Spinal cord (tissue), 9 donors: ENCODE measurements at regions not wholly inside any gene's neighbourhood (a gene's known extent, or its start where the extent isn't known, plus 50 kb on each side); places are given as distances from the start of the nearest gene placed in this dataset.

ENCODE experiments used
- DNase-seq, 6 donors: peaks; one replicate each; pipeline versions ENCODE4 v3.0.0 to v3.0.0-alpha.2; 2013 to 2015; ENCODE audit warnings: low spot score in 6 of 6, low read depth in 4 of 6
- H3K27ac ChIP-seq: one replicate; pipeline ENCODE4 v1.5.1; 2013; ENCODE audit warnings: low read depth, low read length, control low read depth
- H3K27me3 ChIP-seq: one replicate; pipeline ENCODE4 v1.6.1; 2013; ENCODE audit warnings: low read length; ENCODE audit not compliant: control insufficient read depth, insufficient read depth
- H3K36me3 ChIP-seq: one replicate; pipeline ENCODE4 v1.6.1; 2013; ENCODE audit warnings: low read length; ENCODE audit not compliant: control insufficient read depth, insufficient read depth
- H3K4me1 ChIP-seq: one replicate; pipeline ENCODE4 v1.6.1; 2013; ENCODE audit warnings: low read length; ENCODE audit not compliant: control insufficient read depth, insufficient read depth
- H3K4me3 ChIP-seq: one replicate; pipeline ENCODE4 v1.5.1; 2013; ENCODE audit warnings: low read depth, low read length, control low read depth
- H3K9me3 ChIP-seq: one replicate; pipeline ENCODE4 v1.6.1; 2013; ENCODE audit warnings: low read length; ENCODE audit not compliant: control insufficient read depth, insufficient read depth
- WGBS: methylation state at CpG from one replicate; pipeline ENCODE4 v1.1.5; 2013; ENCODE audit warnings: missing lambda C conversion rate; ENCODE audit not compliant: insufficient coverage; 5-methylcytosine and 5-hydroxymethylcytosine counted together
- donor health status: healthy.

DNA sequence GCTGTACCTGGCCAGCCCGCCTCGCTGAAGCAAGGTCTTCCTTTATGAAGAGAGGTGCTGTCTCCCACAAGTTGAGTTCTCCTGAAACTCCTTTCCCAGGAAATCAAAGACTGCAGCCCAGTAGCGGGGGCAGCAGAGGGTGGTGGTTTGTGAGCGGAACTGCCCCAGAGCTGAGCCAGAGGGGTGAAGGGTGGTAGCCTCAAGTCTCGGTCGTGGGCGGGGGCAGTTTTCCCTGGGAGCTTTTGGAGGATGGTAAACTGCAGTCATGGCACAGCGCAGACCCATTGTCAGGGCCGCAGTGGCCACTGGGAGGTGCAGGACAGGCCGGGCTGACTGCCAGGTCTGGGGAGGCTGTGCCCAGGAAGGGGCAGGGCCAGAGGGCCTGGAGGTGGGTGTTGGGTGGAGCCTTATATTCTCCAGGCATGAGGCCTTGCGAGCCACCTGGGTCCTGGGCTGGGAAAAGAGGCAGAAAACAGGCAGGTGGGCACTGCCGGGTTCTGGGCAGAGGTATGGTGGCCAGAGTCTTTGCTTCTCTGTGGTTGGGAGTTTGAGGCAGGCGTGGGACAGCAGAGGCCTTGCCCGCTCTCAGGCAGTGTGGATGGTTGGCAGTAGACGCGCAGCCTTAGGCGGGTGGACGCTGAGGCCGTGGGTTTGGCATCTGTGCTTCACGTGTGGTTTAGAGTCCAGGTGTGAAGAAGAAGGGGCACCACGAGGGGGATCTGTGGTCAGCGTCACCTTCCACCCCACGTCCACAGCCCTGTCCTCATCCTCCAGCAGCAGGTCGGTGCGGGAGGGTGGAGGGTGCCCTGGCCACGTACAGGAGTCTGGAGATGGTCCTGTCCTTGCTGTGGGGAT, 1176.4 kb downstream of the BRD1 start:
- DNase-seq: no peak
- H3K27me3 ChIP-seq: no peaks in the 10 kb centered on the region
- H3K9me3 ChIP-seq: no peaks in the 10 kb centered on the region
- WGBS: 93% methylated on average over 18 of the region's 26 CpGs
- H3K4me1 ChIP-seq: peaks cover 51% of the 10 kb centered on the region
- peaks cover 84% of the 10 kb centered on the region for H3K36me3 ChIP-seq
- H3K27ac ChIP-seq: no peak overlapping the region
- H3K4me3 ChIP-seq: no peak overlapping the region

- no peak overlapping the region for H3K27ac ChIP-seq
- WGBS: 93% methylated on average over 16 of the region's 17 CpGs
- H3K36me3 ChIP-seq: peaks cover 92% of the 10 kb centered on the region
- peaks cover 54% of the 10 kb centered on the region for H3K4me1 ChIP-seq
- no peaks in the 10 kb centered on the region for H3K9me3 ChIP-seq
- H3K4me3 ChIP-seq: no peak overlapping the region
- no peak for DNase-seq
- no peaks in the 10 kb centered on the region for H3K27me3 ChIP-seq
These were observed 1177.2 kb downstream of the BRD1 start for GRCh38 chr22:48650323-48651035.

GRCh38 chr22:48649466-48649865, 1178.2 kb downstream of the BRD1 start:
- H3K4me1 ChIP-seq: peaks cover 55% of the 10 kb centered on the region
- H3K36me3 ChIP-seq: peaks cover 90% of the 10 kb centered on the region
- WGBS: 73% methylated on average over 10 of the region's 16 CpGs

GRCh38 chr22:48649031-48649430, 1178.6 kb downstream of the BRD1 start:
- 89% methylated on average over 8 of the region's 9 CpGs for WGBS
- Histone ChIP-seq H3K27ac (no peak overlapping the region), H3K27me3 (no peaks in the 10 kb centered on the region), H3K36me3 (peaks cover 90% of the 10 kb centered on the region), H3K4me1 (peaks cover 57% of the 10 kb centered on the region), H3K9me3 (no peaks in the 10 kb centered on the region), H3K4me3 (no peak overlapping the region)
- DNase-seq: no peak

More at GRCh38 chr22:48649466-48649865, 1178.2 kb downstream of the BRD1 start:
- H3K9me3 ChIP-seq: no peaks in the 10 kb centered on the region
- no peaks in the 10 kb centered on the region for H3K27me3 ChIP-seq
- no peak overlapping the region for H3K4me3 ChIP-seq
- DNase-seq: no peak
- no peak overlapping the region for H3K27ac ChIP-seq

DNA sequence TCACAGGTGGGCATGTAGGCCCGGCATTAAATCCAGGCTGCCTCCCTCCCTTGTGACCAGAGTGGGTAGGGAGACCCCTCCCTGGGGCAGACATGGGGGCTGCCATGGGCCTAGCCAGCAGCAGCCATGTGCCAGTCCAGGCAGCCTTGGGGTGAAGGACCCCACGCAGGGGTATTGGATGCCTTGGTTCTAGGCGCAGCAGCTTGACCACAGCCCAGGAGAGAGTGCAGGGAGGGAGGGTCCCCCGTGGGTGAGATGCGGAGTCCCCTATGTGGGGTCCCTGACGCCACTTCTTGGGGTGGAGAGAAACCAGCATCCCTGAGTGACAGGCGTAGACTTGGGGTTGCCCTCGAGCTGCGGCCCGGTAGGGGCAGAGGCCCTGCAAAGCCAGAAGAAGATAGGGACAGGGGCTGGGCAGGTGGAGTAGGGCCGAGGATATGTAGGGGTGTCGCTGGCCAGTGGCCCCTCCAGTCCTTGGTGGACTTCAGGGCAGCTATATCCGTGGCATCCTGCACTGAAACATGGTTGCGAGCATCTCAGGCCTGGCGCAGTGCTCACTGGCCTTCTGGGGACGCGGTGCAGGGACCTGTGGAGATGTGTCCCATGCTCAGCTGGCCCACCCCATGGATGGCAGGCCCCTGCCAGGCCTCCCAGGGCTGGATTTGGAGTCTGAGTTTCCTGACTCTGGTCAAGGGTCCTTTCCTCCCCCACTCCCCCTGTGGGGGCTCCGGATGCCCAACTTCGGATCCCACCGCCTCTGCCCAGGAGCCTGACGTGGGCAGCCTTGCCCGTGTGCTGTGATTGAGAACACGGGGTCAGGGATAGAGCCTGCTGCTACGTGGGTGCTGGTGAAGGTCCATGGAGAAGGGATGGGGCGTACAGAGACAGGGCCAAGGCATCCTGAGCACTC, 1179.8 kb downstream of the BRD1 start:
- WGBS: 95% methylated on average over 25 of the region's 25 CpGs

GRCh38 chr22:48647051-48647450, 1180.6 kb downstream of the BRD1 start:
- Histone ChIP-seq H3K4me3 (no peak overlapping the region), H3K9me3 (no peaks in the 10 kb centered on the region), H3K27me3 (no peaks in the 10 kb centered on the region), H3K4me1 (peaks cover 61% of the 10 kb centered on the region), H3K36me3 (peaks cover 89% of the 10 kb centered on the region), H3K27ac (no peak overlapping the region)
- DNase-seq: no peak
- 86% methylated on average over 13 of the region's 13 CpGs for WGBS

More for the DNA sequence above, 1179.8 kb downstream of the BRD1 start:
- Histone ChIP-seq H3K4me1 (peaks cover 58% of the 10 kb centered on the region), H3K27me3 (no peaks in the 10 kb centered on the region), H3K36me3 (peaks cover 89% of the 10 kb centered on the region), H3K4me3 (no peak overlapping the region), H3K9me3 (no peaks in the 10 kb centered on the region), H3K27ac (no peak overlapping the region)
- no peak for DNase-seq

DNA sequence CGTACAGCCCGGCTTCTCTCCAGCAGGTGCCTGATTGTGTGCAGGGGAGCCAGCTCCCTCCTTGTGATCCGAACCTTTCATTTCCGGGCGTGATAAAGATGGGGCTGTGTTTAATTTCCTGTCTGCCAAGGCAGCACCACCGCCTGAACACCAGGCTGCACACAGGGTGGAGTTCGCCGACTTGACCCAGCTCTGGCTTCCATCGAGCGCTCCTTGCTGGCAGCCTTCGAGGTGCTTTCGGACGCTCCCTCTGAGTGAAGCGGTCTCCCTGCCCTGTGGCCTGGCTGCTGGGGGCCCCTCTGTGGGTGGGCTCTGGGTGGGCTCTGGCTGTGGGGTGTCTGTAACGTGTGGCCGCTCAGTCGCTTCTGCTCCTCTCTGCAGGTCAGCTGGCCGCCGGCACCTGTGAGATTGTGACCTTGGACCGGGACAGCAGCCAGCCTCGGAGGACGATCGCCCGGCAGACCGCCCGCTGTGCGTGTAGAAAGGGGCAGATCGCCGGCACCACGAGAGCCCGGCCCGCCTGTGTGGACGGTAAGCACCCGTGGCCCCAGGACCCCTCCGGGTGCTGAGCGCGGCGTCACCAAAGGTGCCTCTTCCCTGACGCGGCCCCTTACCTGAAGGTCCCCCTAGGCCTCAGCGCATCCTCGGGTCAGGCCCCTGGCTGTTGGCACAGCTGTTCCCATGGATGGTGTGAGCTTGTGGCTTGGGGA, 1181.3 kb downstream of the BRD1 start:
- WGBS: 94% methylated on average over 41 of the region's 42 CpGs
- Histone ChIP-seq H3K4me1 (peaks cover 64% of the 10 kb centered on the region), H3K27me3 (no peaks in the 10 kb centered on the region), H3K4me3 (no peak overlapping the region), H3K9me3 (no peaks in the 10 kb centered on the region), H3K36me3 (peaks cover 85% of the 10 kb centered on the region), H3K27ac (no peak overlapping the region)
- DNase-seq: no peak

DNA sequence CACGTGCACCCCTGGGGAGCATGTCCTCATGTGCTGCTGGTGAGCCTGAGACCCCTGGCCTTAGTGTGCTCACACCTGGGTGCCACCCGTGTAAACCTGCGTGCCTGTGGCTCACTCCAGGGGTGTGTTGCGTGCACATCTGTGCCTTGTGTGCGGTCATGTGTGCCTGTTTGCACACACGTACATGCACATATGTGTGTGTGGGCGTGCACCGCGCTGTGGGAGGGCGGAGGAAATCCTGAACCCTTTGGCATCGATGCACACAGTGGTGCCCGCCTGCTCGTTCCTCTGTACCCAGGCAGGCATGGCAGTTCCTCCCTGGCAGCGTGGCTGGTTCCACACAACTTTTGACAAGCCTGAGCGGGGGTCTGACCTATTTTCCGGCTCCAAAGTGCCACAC, 1181.9 kb downstream of the BRD1 start:
- Histone ChIP-seq H3K27me3 (no peaks in the 10 kb centered on the region), H3K4me3 (no peak overlapping the region), H3K36me3 (peaks cover 79% of the 10 kb centered on the region), H3K9me3 (no peaks in the 10 kb centered on the region), H3K4me1 (peaks cover 64% of the 10 kb centered on the region), H3K27ac (no peak overlapping the region)
- DNase-seq: no peak
- 91% methylated on average over 16 of the region's 16 CpGs for WGBS

GRCh38 chr22:48644997-48645396, 1182.7 kb downstream of the BRD1 start:
- H3K36me3 ChIP-seq: peaks cover 75% of the 10 kb centered on the region
- no peak for DNase-seq
- 72% methylated on average over 6 of the region's 6 CpGs for WGBS
- H3K9me3 ChIP-seq: no peaks in the 10 kb centered on the region
- H3K27ac ChIP-seq: no peak overlapping the region
- no peaks in the 10 kb centered on the region for H3K27me3 ChIP-seq
- H3K4me1 ChIP-seq: peaks cover 68% of the 10 kb centered on the region
- no peak overlapping the region for H3K4me3 ChIP-seq
